ENCODE measurements at regions not wholly inside any gene's neighbourhood (a gene's known extent, or its start where the extent isn't known, plus 50 kb on each side); places are given as distances from the start of the nearest gene placed in this dataset.

- no peak for TF ChIP-seq NFIC (IDR thresholded peaks at IDR 0.05)
- TF ChIP-seq RAD21 (IDR thresholded peaks at IDR 0.05; ENCODE audit: low read depth): no peak
- no peak for TF ChIP-seq ZBTB7A (IDR thresholded peaks at IDR 0.05; ENCODE audit: low read depth)
Observed at GRCh38 chr10:61350068-61350467, 103.1 kb downstream of the TMEM26 start.

GRCh38 chr10:61346796-61347413 is 106.3 kb downstream of the TMEM26 start:
- TF ChIP-seq CREB1 (IDR thresholded peaks at IDR 0.05; ENCODE audit: low read depth) (no peak), FOXM1 (IDR thresholded peaks at IDR 0.05; ENCODE audit: borderline replicate concordance, low read depth) (no peak), MAX (IDR thresholded peaks at IDR 0.05) (no peak), TEAD4 (IDR thresholded peaks at IDR 0.05) (no peak), EGR1 (IDR thresholded peaks at IDR 0.05) (no peak), RAD21 (IDR thresholded peaks at IDR 0.05; ENCODE audit: low read depth) (no peak), TCF12 (IDR thresholded peaks at IDR 0.05; ENCODE audit: low read depth) (no peak), ZBTB7A (IDR thresholded peaks at IDR 0.05; ENCODE audit: low read depth) (no peak), CEBPB (IDR thresholded peaks at IDR 0.05) (no peak), NFIC (IDR thresholded peaks at IDR 0.05) (no peak), EP300 (IDR thresholded peaks at IDR 0.05; ENCODE audit: borderline replicate concordance) (no peak)
- TF ChIP-seq, protein P1, sequence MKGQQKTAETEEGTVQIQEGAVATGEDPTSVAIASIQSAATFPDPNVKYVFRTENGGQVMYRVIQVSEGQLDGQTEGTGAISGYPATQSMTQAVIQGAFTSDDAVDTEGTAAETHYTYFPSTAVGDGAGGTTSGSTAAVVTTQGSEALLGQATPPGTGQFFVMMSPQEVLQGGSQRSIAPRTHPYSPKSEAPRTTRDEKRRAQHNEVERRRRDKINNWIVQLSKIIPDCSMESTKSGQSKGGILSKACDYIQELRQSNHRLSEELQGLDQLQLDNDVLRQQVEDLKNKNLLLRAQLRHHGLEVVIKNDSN (IDR thresholded peaks at IDR 0.05): no peak
- TF ChIP-seq, protein P2, sequence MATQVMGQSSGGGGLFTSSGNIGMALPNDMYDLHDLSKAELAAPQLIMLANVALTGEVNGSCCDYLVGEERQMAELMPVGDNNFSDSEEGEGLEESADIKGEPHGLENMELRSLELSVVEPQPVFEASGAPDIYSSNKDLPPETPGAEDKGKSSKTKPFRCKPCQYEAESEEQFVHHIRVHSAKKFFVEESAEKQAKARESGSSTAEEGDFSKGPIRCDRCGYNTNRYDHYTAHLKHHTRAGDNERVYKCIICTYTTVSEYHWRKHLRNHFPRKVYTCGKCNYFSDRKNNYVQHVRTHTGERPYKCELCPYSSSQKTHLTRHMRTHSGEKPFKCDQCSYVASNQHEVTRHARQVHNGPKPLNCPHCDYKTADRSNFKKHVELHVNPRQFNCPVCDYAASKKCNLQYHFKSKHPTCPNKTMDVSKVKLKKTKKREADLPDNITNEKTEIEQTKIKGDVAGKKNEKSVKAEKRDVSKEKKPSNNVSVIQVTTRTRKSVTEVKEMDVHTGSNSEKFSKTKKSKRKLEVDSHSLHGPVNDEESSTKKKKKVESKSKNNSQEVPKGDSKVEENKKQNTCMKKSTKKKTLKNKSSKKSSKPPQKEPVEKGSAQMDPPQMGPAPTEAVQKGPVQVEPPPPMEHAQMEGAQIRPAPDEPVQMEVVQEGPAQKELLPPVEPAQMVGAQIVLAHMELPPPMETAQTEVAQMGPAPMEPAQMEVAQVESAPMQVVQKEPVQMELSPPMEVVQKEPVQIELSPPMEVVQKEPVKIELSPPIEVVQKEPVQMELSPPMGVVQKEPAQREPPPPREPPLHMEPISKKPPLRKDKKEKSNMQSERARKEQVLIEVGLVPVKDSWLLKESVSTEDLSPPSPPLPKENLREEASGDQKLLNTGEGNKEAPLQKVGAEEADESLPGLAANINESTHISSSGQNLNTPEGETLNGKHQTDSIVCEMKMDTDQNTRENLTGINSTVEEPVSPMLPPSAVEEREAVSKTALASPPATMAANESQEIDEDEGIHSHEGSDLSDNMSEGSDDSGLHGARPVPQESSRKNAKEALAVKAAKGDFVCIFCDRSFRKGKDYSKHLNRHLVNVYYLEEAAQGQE (IDR thresholded peaks at IDR 0.05; ENCODE audit: low read depth): no peak

GRCh38 chr10:61343796-61344195 is 109.4 kb downstream of the TMEM26 start:
- no peak for TF ChIP-seq TEAD4 (IDR thresholded peaks at IDR 0.05)
- TF ChIP-seq CREB1 (IDR thresholded peaks at IDR 0.05; ENCODE audit: low read depth): no peak
- no peak for TF ChIP-seq RAD21 (IDR thresholded peaks at IDR 0.05; ENCODE audit: low read depth)
- TF ChIP-seq NFIC (IDR thresholded peaks at IDR 0.05): no peak
- TF ChIP-seq TCF12 (IDR thresholded peaks at IDR 0.05; ENCODE audit: low read depth): no peak
- TF ChIP-seq YY1 (IDR thresholded peaks at IDR 0.05; ENCODE audit: low read depth): no peak
- no peak for TF ChIP-seq EP300 (IDR thresholded peaks at IDR 0.05; ENCODE audit: borderline replicate concordance)

DNA sequence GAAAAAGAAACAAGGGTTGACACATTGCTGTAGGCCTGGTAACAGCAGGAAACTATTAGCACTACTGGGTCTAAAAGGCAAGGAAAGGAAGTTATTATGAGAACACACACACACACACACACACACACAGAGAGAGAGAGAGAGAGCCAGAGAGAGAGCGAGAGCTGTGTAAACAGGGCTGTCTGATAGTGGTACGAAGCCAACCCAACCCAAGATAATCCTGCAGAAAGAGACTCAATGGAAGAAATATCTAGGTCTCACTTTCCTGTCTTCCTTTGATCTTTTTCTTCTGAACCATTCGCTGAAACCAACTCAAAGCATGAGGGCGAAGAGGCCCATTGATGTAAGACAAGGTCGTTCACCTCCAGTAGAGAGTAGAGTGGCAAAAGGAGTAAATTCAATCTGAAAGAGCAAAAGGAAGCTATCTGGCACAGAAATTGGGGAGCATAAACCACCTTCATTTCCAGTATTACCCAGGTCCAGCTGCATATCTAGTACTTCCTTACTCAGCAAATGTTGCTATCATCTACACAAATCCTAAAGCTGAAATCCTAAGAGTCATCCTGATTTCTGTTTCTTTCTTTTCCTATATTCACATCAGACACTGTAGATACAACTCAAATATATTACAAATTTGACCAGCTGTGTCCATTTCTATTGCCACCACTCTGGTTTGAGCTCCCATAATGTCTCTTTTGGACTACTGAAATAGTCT is 110.2 kb downstream of the TMEM26 start:
- no peak for TF ChIP-seq YY1 (IDR thresholded peaks at IDR 0.05; ENCODE audit: low read depth)
- no peak for TF ChIP-seq MAX (IDR thresholded peaks at IDR 0.05)

GRCh38 chr10:61341008-61341407 is 112.2 kb downstream of the TMEM26 start:
- TF ChIP-seq NFIC (IDR thresholded peaks at IDR 0.05) (no peak), ZBTB7A (IDR thresholded peaks at IDR 0.05; ENCODE audit: low read depth) (no peak), EP300 (IDR thresholded peaks at IDR 0.05; ENCODE audit: borderline replicate concordance) (no peak), TCF12 (IDR thresholded peaks at IDR 0.05; ENCODE audit: low read depth) (no peak), TEAD4 (IDR thresholded peaks at IDR 0.05) (no peak), CEBPB (IDR thresholded peaks at IDR 0.05) (no peak), CREB1 (IDR thresholded peaks at IDR 0.05; ENCODE audit: low read depth) (no peak), RAD21 (IDR thresholded peaks at IDR 0.05; ENCODE audit: low read depth) (no peak), MAX (IDR thresholded peaks at IDR 0.05) (no peak), TAF1 (IDR thresholded peaks at IDR 0.05; ENCODE audit: low read depth) (no peak), FOXM1 (IDR thresholded peaks at IDR 0.05; ENCODE audit: borderline replicate concordance, low read depth) (no peak), EGR1 (IDR thresholded peaks at IDR 0.05) (no peak), YY1 (IDR thresholded peaks at IDR 0.05; ENCODE audit: low read depth) (no peak)
- TF ChIP-seq, protein P1 (IDR thresholded peaks at IDR 0.05): no peak
- TF ChIP-seq, protein P2 (IDR thresholded peaks at IDR 0.05; ENCODE audit: low read depth): no peak

- TF ChIP-seq TEAD4 (IDR thresholded peaks at IDR 0.05) (no peak), MAX (IDR thresholded peaks at IDR 0.05) (no peak)
Observed at GRCh38 chr10:61338146-61338545, 115.0 kb downstream of the TMEM26 start.
